Esophagus muscularis mucosa (tissue), 4 donors: ENCODE measurements at regions not wholly inside any gene's neighbourhood (a gene's known extent, or its start where the extent isn't known, plus 50 kb on each side); places are given as distances from the start of the nearest gene placed in this dataset.

Source experiments
- DNase-seq: peaks from one replicate; pipeline ENCODE4 v3.0.0-alpha.2; 2017; ENCODE audit errors: extremely low spot score
- H3K27ac ChIP-seq, 4 donors: fragments of 200-600 bp; sonication (generic); replicated peaks in 1 of 4; 1 replicate in 3 of 4; 2 replicates in 1 of 4; pipeline ENCODE4 v1.5.1; 2016 to 2019; ENCODE audit warnings: mild to moderate bottlenecking in 1 of 4
- H3K27me3 ChIP-seq, 4 donors: fragments of 200-600 bp; sonication (generic); one replicate each; pipeline versions ENCODE4 v1.5.1 to v1.6.0; 2016 to 2019
- H3K36me3 ChIP-seq, 4 donors: fragments of 200-600 bp; sonication (generic); one replicate each; pipeline ENCODE4 v1.5.1; 2016 to 2019
- H3K4me1 ChIP-seq, 4 donors: fragments of 200-600 bp; sonication (generic); one replicate each; pipeline ENCODE4 v1.5.1; 2016 to 2019
- H3K4me3 ChIP-seq, 4 donors: fragments of 200-600 bp; sonication (generic); 1 replicate in 2 of 4; 2 replicates in 2 of 4; pipeline ENCODE4 v1.5.1; 2016 to 2019; ENCODE audit warnings: mild to moderate bottlenecking in 4 of 4, moderate library complexity in 1 of 4
- H3K9me3 ChIP-seq, 4 donors: fragments of 200-600 bp; sonication (generic); 1 replicate in 3 of 4; 2 replicates in 1 of 4; pipeline ENCODE4 v1.5.1; 2016 to 2019
- EP300 ChIP-seq: sonication (generic); formaldehyde crosslinking; IDR thresholded peaks from one replicate; pipeline ENCODE4 v1.6.1; 2017; ENCODE audit warnings: antibody characterized with exemption
- POLR2A ChIP-seq: fragments of 450-650 bp; IDR thresholded peaks from one replicate; pipeline ENCODE4 v1.6.1; 2017; ENCODE audit warnings: antibody characterized with exemption, moderate library complexity, mild to moderate bottlenecking, low read depth
- POLR2AphosphoS5 ChIP-seq, 2 donors: sonication (generic); formaldehyde crosslinking; IDR thresholded peaks; one replicate each; pipeline ENCODE4 v1.6.1; 2017; ENCODE audit warnings: antibody characterized with exemption in 2 of 2
- WGBS: methylation state at CpG from one replicate; pipeline ENCODE4 v1.1.5; 2018; 5-methylcytosine and 5-hydroxymethylcytosine counted together
- intact Hi-C: fragments of 100-400 bp; cut with DNase I; formaldehyde crosslinking; loops from one replicate; pipeline ENCODE4 v1.15.1; 2023
- TF ChIP-seq, protein P1 (sequence below), 3 experiments: fragments of 200-600 bp in 2 of 3; fragments of 450-650 bp in 1 of 3; sonication (generic) in 2 of 3; IDR thresholded peaks; one replicate each; pipeline ENCODE4 v1.5.1; 2017 to 2019; ENCODE audit warnings: antibody characterized with exemption in 3 of 3, mild to moderate bottlenecking in 2 of 3, moderate library complexity in 1 of 3

DNA sequence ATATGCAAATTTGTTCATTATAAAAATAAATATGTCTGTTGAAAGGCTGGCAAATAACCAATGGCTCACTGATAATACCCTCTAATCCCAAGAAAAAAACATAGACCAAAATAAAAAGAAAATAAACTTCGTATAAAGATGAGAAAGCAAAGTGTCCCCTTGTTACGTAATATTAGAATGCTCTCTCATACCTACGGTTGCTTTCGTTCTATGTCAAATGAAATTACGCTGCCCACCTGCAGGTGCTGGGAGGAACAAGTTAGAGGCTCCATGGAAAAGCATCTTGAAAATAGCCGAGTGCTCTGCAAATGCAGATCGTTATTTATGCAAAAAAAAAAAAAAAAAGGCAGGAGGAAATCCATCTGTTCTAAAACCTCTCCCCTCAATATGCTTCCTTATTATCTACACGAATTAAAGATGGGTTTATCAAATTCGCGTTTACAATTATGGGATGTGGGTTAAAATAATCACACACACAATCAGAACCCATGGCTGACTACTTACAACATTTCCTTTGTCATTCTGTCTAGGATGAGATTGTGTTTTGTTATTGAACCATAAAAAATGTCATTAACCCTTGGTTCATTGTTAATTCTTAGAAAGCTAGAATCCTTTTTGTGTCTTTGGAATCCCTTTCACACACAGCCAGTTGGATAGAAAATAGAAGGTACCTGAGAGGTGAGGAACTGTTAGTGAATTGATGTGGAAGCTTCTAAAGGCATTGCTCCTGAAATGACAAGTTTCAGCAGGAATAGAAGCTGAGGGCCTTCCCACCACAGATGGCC, 268.6 kb downstream of the SETD4 start:
- H3K4me1 ChIP-seq: peaks cover 0 to under 1% (median 0%) of the 10 kb centered on the region in 4 donors
- TF ChIP-seq POLR2A (no peak), EP300 (no peak), POLR2AphosphoS5 (IDR thresholded peaks at IDR 0.05) (no peak)
- H3K27me3 ChIP-seq: no peaks in the 10 kb centered on the region
- no peak overlapping the region for H3K4me3 ChIP-seq
- H3K36me3 ChIP-seq: no peaks in the 10 kb centered on the region
- no peak for DNase-seq
- no peaks in the 10 kb centered on the region for H3K9me3 ChIP-seq
- WGBS: 80% methylated on average over 10 of the region's 10 CpGs
- intact Hi-C loops: no loop called here
- H3K27ac ChIP-seq: no peak overlapping the region

DNA sequence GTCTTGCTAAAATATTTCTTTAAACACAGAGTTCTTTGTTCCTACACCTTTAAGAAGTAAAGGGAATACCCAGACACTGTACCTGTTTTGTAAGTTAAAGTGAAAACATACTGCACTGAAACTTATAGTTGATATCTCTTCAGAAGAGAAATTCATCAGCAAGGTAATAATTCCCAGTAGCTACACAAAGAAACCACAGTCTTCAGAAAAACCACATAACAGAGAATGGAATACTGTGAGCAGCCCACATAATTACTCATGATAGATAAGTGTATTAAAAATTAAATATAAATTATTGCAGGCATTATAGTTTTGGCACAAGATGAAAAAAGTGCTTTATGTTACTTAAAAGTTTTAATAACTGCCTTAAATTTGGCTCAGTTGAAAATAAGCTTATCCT, 276.6 kb downstream of the SETD4 start:
- DNase-seq: no peak
- H3K4me1 ChIP-seq: no peaks in the 10 kb centered on the region
- intact Hi-C loops: no loop called here
- no peak overlapping the region for H3K4me3 ChIP-seq
- no peaks in the 10 kb centered on the region for H3K36me3 ChIP-seq
- no peak overlapping the region for H3K27ac ChIP-seq
- TF ChIP-seq, protein P1, sequence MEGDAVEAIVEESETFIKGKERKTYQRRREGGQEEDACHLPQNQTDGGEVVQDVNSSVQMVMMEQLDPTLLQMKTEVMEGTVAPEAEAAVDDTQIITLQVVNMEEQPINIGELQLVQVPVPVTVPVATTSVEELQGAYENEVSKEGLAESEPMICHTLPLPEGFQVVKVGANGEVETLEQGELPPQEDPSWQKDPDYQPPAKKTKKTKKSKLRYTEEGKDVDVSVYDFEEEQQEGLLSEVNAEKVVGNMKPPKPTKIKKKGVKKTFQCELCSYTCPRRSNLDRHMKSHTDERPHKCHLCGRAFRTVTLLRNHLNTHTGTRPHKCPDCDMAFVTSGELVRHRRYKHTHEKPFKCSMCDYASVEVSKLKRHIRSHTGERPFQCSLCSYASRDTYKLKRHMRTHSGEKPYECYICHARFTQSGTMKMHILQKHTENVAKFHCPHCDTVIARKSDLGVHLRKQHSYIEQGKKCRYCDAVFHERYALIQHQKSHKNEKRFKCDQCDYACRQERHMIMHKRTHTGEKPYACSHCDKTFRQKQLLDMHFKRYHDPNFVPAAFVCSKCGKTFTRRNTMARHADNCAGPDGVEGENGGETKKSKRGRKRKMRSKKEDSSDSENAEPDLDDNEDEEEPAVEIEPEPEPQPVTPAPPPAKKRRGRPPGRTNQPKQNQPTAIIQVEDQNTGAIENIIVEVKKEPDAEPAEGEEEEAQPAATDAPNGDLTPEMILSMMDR (IDR thresholded peaks at IDR 0.05): no peak
- no peaks in the 10 kb centered on the region for H3K27me3 ChIP-seq
- H3K9me3 ChIP-seq: no peaks in the 10 kb centered on the region

DNA sequence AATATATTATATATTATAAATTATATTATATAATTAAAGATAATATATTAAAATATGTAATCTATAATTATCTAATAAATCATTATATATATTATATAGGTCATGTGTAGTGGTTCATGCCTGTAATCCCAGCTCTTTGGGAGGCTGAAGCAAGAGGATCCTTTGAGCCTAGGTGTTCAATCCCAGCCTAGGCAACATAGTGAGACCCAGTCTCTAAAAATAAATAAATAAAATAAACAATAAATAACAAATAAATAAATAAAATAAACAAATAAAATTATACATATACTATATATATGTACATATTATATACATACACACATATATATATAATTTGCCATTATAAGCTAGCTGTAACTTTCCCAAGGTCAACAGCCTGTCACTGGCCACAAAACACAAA, 277.7 kb downstream of the SETD4 start:
- no peaks in the 10 kb centered on the region for H3K4me1 ChIP-seq
- TF ChIP-seq POLR2AphosphoS5 (IDR thresholded peaks at IDR 0.05) (no peak), POLR2A (no peak), EP300 (no peak)
- TF ChIP-seq, protein P1 (IDR thresholded peaks at IDR 0.05): no peak
- intact Hi-C loops: no loop called here
- H3K27ac ChIP-seq: no peak overlapping the region
- H3K36me3 ChIP-seq: no peaks in the 10 kb centered on the region
- H3K9me3 ChIP-seq: no peaks in the 10 kb centered on the region
- H3K27me3 ChIP-seq: no peaks in the 10 kb centered on the region
- no peak overlapping the region for H3K4me3 ChIP-seq
- DNase-seq: no peak

DNA sequence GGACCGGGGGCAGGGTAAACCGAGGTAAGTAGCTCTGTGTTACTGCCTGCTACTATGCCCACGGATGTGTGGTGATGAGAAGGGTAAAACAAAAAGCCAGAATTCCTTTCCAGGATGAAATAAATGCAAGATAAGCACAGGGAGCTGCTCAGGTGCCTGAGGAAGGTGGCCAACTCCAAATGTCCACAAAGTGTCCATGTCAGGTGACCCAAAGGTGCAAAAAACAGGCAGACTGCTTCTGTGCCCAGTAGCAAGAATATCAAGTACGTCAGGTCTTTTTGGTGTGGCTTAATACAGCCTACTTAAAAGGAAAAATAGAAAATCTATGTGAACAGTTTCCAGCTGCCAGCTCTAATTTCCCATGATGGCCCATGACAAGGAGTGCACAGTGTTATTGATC, 279.3 kb downstream of the SETD4 start:
- TF ChIP-seq, protein P1 (IDR thresholded peaks at IDR 0.05): no peak
- no peak for TF ChIP-seq POLR2A
- TF ChIP-seq EP300: no peak
- no peak for TF ChIP-seq POLR2AphosphoS5 (IDR thresholded peaks at IDR 0.05)
- Histone ChIP-seq H3K4me3 (no peak overlapping the region), H3K4me1 (no peaks in the 10 kb centered on the region), H3K27ac (no peak overlapping the region), H3K9me3 (no peaks in the 10 kb centered on the region), H3K27me3 (no peaks in the 10 kb centered on the region), H3K36me3 (no peaks in the 10 kb centered on the region)
- no peak for DNase-seq
- 80% methylated on average over 4 of the region's 4 CpGs for WGBS
- intact Hi-C loops: no loop called here

DNA sequence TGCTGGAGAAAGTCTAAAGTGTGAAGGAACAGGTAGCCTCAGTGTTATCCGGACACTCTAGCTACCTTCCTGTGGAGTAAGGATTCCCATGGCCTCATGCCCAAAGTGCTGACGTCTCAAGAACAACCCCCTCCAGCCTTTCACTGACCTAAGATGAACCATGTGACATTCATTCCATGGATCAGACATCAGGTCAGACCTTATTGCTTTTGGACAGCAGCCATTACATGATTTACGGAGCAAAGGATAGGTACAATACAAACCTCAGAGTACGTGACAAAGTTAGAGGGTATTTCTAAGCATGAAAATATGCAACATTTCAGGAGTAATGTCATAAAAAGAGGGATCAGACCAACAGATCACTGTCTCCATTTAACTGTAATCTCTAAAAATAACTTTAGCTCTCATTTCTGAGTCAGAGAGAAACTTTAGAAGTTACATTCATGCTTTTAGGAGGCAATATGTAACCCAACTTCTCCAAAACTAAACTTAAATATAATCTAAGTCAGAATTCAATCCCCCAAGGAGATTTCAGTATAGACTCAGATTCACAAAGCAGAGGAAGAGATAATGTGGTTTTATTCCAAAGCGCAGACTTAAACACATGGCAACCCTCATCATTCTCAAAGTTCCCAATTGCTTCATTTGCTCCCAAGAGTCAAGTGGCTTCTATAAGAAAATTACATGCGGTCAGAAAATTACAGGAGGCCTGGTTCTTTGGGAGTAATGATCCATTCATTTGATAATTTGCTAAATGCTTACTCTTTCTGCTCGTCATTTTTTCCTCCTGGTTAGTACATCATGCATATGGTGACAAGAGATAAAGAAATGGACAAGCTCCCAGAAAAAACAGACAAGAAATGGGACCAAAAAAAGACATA, 280.4 kb downstream of the SETD4 start:
- no peak overlapping the region for H3K4me3 ChIP-seq
- TF ChIP-seq, protein P1 (IDR thresholded peaks at IDR 0.05): no peak
- TF ChIP-seq EP300 (no peak), POLR2A (no peak), POLR2AphosphoS5 (IDR thresholded peaks at IDR 0.05) (no peak)
- H3K9me3 ChIP-seq: no peaks in the 10 kb centered on the region
- no peaks in the 10 kb centered on the region for H3K27me3 ChIP-seq
- H3K36me3 ChIP-seq: no peaks in the 10 kb centered on the region
- intact Hi-C loops: no loop called here
- no peaks in the 10 kb centered on the region for H3K4me1 ChIP-seq
- no peak overlapping the region for H3K27ac ChIP-seq
- 70% methylated on average over 7 of the region's 7 CpGs for WGBS
- DNase-seq: no peak
